ENCODE measurements at regions not wholly inside any gene's neighbourhood (a gene's known extent, or its start where the extent isn't known, plus 50 kb on each side); places are given as distances from the start of the nearest gene placed in this dataset.
"Not testable (repeated sequence)": the region's sequence is repeated elsewhere in the genome, so short reads cannot be mapped to it uniquely, and the experiment has no call there.

GRCh38 chr4:138113819-138114400 lies 128.2 kb downstream of the SLC7A11 start:
- peak; percentile 29 for DNase-seq

GRCh38 chr4:138112890-138113289 lies 129.3 kb downstream of the SLC7A11 start:
- DNase-seq: not testable (repeated sequence)

- DNase-seq: no peak
Measured at GRCh38 chr4:138112389-138112788, 129.8 kb downstream of the SLC7A11 start.

- DNase-seq: no peak
Measured at GRCh38 chr4:138111462-138112000, 130.6 kb downstream of the SLC7A11 start.

- DNase-seq: no peak
Measured at GRCh38 chr4:138110815-138111214, 131.3 kb downstream of the SLC7A11 start.

- no peak for DNase-seq
Measured at GRCh38 chr4:138107023-138107422, 135.1 kb downstream of the SLC7A11 start.

- DNase-seq: no peak
Measured at GRCh38 chr4:138105331-138105730, 136.8 kb downstream of the SLC7A11 start.

GRCh38 chr4:138104284-138104680 lies 137.9 kb downstream of the SLC7A11 start:
- no peak for DNase-seq

GRCh38 chr4:138103597-138104283 lies 138.4 kb downstream of the SLC7A11 start:
- no peak for DNase-seq

GRCh38 chr4:138099385-138099784 lies 142.8 kb downstream of the SLC7A11 start:
- no peak for DNase-seq

GRCh38 chr4:138097912-138098600 lies 144.1 kb downstream of the SLC7A11 start:
- DNase-seq: no peak

- DNase-seq: no peak
Measured at GRCh38 chr4:138096384-138097062, 145.6 kb downstream of the SLC7A11 start.

GRCh38 chr4:138095378-138095777 lies 146.8 kb downstream of the SLC7A11 start:
- DNase-seq: no peak

- DNase-seq: no peak
Measured at GRCh38 chr4:138092060-138092459, 150.1 kb downstream of the SLC7A11 start.

GRCh38 chr4:138090918-138091676 lies 151.1 kb downstream of the SLC7A11 start:
- peak; percentile 79 for DNase-seq

- peak; percentile 50 for DNase-seq
Measured at GRCh38 chr4:138090150-138090917, 151.8 kb downstream of the SLC7A11 start.

GRCh38 chr4:138088449-138089208 lies 153.5 kb downstream of the SLC7A11 start:
- DNase-seq: no peak

GRCh38 chr4:138087066-138087719 lies 155.0 kb downstream of the SLC7A11 start:
- no peak for DNase-seq

GRCh38 chr4:138086611-138087041 lies 155.5 kb downstream of the SLC7A11 start:
- DNase-seq: no peak

GRCh38 chr4:138085736-138086305 lies 156.3 kb downstream of the SLC7A11 start:
- DNase-seq: no peak
